Right lobe of liver (tissue), 6 donors: ENCODE measurements at regions not wholly inside any gene's neighbourhood (a gene's known extent, or its start where the extent isn't known, plus 50 kb on each side); places are given as distances from the start of the nearest gene placed in this dataset.
"Not testable (repeated sequence)": the region's sequence is repeated elsewhere in the genome, so short reads cannot be mapped to it uniquely, and the experiment has no call there.

ENCODE experiments used
- ATAC-seq, 4 donors: fragments of 200-7000 bp; cut with Tn5 transposase; one replicate each; pipeline ENCODE4 v1.9.1; 2020; ENCODE audit warnings: mild to moderate bottlenecking in 4 of 4, moderate library complexity in 4 of 4
- DNase-seq, 3 donors: peaks; one replicate each; pipeline ENCODE4 v3.0.0-alpha.2; 2020
- H3K27ac ChIP-seq, 3 donors: fragments of 200-600 bp; one replicate each; pipeline ENCODE4 v1.8.0; 2022
- H3K27me3 ChIP-seq, 2 donors: fragments of 200-600 bp; one replicate each; pipeline ENCODE4 v1.8.0; 2022
- H3K36me3 ChIP-seq, 4 donors: fragments of 200-600 bp; sonication (generic) in 1 of 4; one replicate each; pipeline versions ENCODE4 v1.5.1 to v1.8.0; 2017 to 2022; ENCODE audit warnings: control low read depth in 1 of 4
- H3K4me1 ChIP-seq, 4 donors: fragments of 200-600 bp; sonication (generic) in 1 of 4; one replicate each; pipeline versions ENCODE4 v1.5.1 to v1.8.0; 2017 to 2022; ENCODE audit warnings: control low read depth in 1 of 4
- H3K4me3 ChIP-seq, 3 donors: fragments of 200-600 bp; one replicate each; pipeline ENCODE4 v1.8.0; 2022
- H3K9me3 ChIP-seq, 4 donors: fragments of 200-600 bp; sonication (generic) in 1 of 4; one replicate each; pipeline versions ENCODE4 v1.5.1 to v1.8.0; 2017 to 2022; ENCODE audit warnings: control low read depth in 1 of 4
- CTCF ChIP-seq, 4 donors: fragments of 200-600 bp in 3 of 4; fragments of 450-650 bp in 1 of 4; IDR thresholded peaks; one replicate each; pipeline versions ENCODE4 v1.5.1 to v1.8.0; 2016 to 2022; ENCODE audit warnings: antibody characterized with exemption in 4 of 4, mild to moderate bottlenecking in 2 of 4
- POLR2A ChIP-seq: fragments of 450-650 bp; IDR thresholded peaks from one replicate; pipeline ENCODE4 v1.6.1; 2017; ENCODE audit warnings: antibody characterized with exemption, mild to moderate bottlenecking
- WGBS: methylation state at CpG from one replicate; pipeline ENCODE4 v1.1.6; 2018; ENCODE audit warnings: low coverage, low lambda C conversion rate; ENCODE audit not compliant: insufficient coverage; ENCODE audit errors: missing lambda C conversion rate; 5-methylcytosine and 5-hydroxymethylcytosine counted together
- intact Hi-C, 2 donors: fragments of 100-400 bp; cut with DNase I; formaldehyde crosslinking; loops; one replicate each; pipeline versions ENCODE4 v1.11.2 to v1.14.1; 2022
- donor health status: DM: no; HTN: yes; CAD: no.
- donor health status: DM: no; HTN: no; CAD: no.
- donor health status: DM: no; HTN: no; CAD: no.
- donor health status: DM: no; HTN: yes; CAD: no.
- donor health status: DM: no; HTN: yes; CAD: no.

- WGBS: 65% methylated on average over 7 of the region's 7 CpGs
- Histone ChIP-seq H3K27me3 (no peaks in the 10 kb centered on the region), H3K4me1 (no peaks in the 10 kb centered on the region), H3K9me3 (no peaks in the 10 kb centered on the region), H3K4me3 (no peak overlapping the region), H3K36me3 (no peaks in the 10 kb centered on the region), H3K27ac (no peak overlapping the region)
- ATAC-seq: no peak
- intact Hi-C loops: no loop called here
- TF ChIP-seq POLR2A (no peak), CTCF (IDR thresholded peaks at IDR 0.05) (no peak)
- no peak for DNase-seq
Measured at GRCh38 chr6:16939351-16939750, 162.5 kb upstream of the STMND1 start.

- intact Hi-C loops: no loop called here
- no peaks in the 10 kb centered on the region for H3K36me3 ChIP-seq
- H3K27me3 ChIP-seq: no peaks in the 10 kb centered on the region
- no peak for ATAC-seq
- 86% methylated on average over 3 of the region's 3 CpGs for WGBS
- no peak overlapping the region for H3K27ac ChIP-seq
- H3K9me3 ChIP-seq: no peaks in the 10 kb centered on the region
- TF ChIP-seq POLR2A (no peak), CTCF (IDR thresholded peaks at IDR 0.05) (no peak)
- no peak overlapping the region for H3K4me3 ChIP-seq
- no peak for DNase-seq
- no peaks in the 10 kb centered on the region for H3K4me1 ChIP-seq
Measured at GRCh38 chr6:16936893-16937292, 165.0 kb upstream of the STMND1 start.

GRCh38 chr6:16933961-16934360, 167.9 kb upstream of the STMND1 start:
- Histone ChIP-seq H3K27ac (no peak overlapping the region), H3K9me3 (no peaks in the 10 kb centered on the region), H3K4me3 (no peak overlapping the region), H3K4me1 (no peaks in the 10 kb centered on the region), H3K36me3 (no peaks in the 10 kb centered on the region), H3K27me3 (no peaks in the 10 kb centered on the region)
- WGBS: 64% methylated on average over 1 of the region's 1 CpG
- DNase-seq (no peak), ATAC-seq (no peak)
- TF ChIP-seq POLR2A (no peak), CTCF (IDR thresholded peaks at IDR 0.05) (no peak)
- intact Hi-C loops: no loop called here

GRCh38 chr6:16933532-16933931, 168.3 kb upstream of the STMND1 start:
- H3K4me3 ChIP-seq: no peak overlapping the region
- intact Hi-C loops: no loop called here
- no peaks in the 10 kb centered on the region for H3K36me3 ChIP-seq
- TF ChIP-seq CTCF (IDR thresholded peaks at IDR 0.05) (no peak), POLR2A (no peak)
- H3K27me3 ChIP-seq: no peaks in the 10 kb centered on the region
- DNase-seq (no peak), ATAC-seq (no peak)
- no peaks in the 10 kb centered on the region for H3K4me1 ChIP-seq
- WGBS: 65% methylated on average over 4 of the region's 4 CpGs
- no peak overlapping the region for H3K27ac ChIP-seq
- no peaks in the 10 kb centered on the region for H3K9me3 ChIP-seq

GRCh38 chr6:16932920-16933319, 168.9 kb upstream of the STMND1 start:
- Histone ChIP-seq H3K9me3 (no peaks in the 10 kb centered on the region), H3K36me3 (no peaks in the 10 kb centered on the region), H3K27ac (no peak overlapping the region), H3K4me3 (no peak overlapping the region), H3K4me1 (no peaks in the 10 kb centered on the region), H3K27me3 (no peaks in the 10 kb centered on the region)
- DNase-seq (no peak), ATAC-seq (no peak)
- TF ChIP-seq POLR2A (no peak), CTCF (IDR thresholded peaks at IDR 0.05) (no peak)
- intact Hi-C loops: no loop called here
- 89% methylated on average over 4 of the region's 4 CpGs for WGBS

- H3K36me3 ChIP-seq, H3K27ac ChIP-seq, H3K4me1 ChIP-seq, H3K27me3 ChIP-seq, ATAC-seq, H3K4me3 ChIP-seq, DNase-seq, H3K9me3 ChIP-seq, intact Hi-C loops: not testable (repeated sequence)
Measured at GRCh38 chr6:16931079-16931478, 169.8 kb upstream of the ATXN1 start.
